ENCODE measurements at regions not wholly inside any gene's neighbourhood (a gene's known extent, or its start where the extent isn't known, plus 50 kb on each side); places are given as distances from the start of the nearest gene placed in this dataset.

GRCh38 chr7:67341153-67341768 is 344.6 kb downstream of the TYW1 start:
- no peak overlapping the region for H3K27ac Mint-ChIP-seq (ENCODE audit: unreplicated experiment)
- H3K4me1 Mint-ChIP-seq (ENCODE audit: unreplicated experiment) = peaks cover 2% of the 10 kb centered on the region
- peaks cover 5% of the 10 kb centered on the region for H3K27me3 Mint-ChIP-seq (ENCODE audit: unreplicated experiment)
- no peak for DNase-seq (ENCODE audit: low spot score)
- H3K36me3 Mint-ChIP-seq (ENCODE audit: low read depth, unreplicated experiment) = peaks cover 32% of the 10 kb centered on the region
- H3K9me3 Mint-ChIP-seq (ENCODE audit: unreplicated experiment) = no peaks in the 10 kb centered on the region
- H3K4me3 Mint-ChIP-seq (ENCODE audit: unreplicated experiment) = no peak overlapping the region
- TF ChIP-seq CTCF (IDR thresholded peaks at IDR 0.05; ENCODE audit: unreplicated experiment) = no peak

GRCh38 chr7:67343114-67343513 is 346.5 kb downstream of the TYW1 start:
- Mint-ChIP-seq H3K4me3 (ENCODE audit: unreplicated experiment) (no peak overlapping the region), H3K27me3 (ENCODE audit: unreplicated experiment) (peaks cover 5% of the 10 kb centered on the region), H3K4me1 (ENCODE audit: unreplicated experiment) (peaks cover 2% of the 10 kb centered on the region), H3K9me3 (ENCODE audit: unreplicated experiment) (no peaks in the 10 kb centered on the region), H3K27ac (ENCODE audit: unreplicated experiment) (no peak overlapping the region), H3K36me3 (ENCODE audit: low read depth, unreplicated experiment) (peaks cover 32% of the 10 kb centered on the region)
- no peak for TF ChIP-seq CTCF (IDR thresholded peaks at IDR 0.05; ENCODE audit: unreplicated experiment)
- no peak for DNase-seq (ENCODE audit: low spot score)

- no peak overlapping the region for H3K27ac Mint-ChIP-seq (ENCODE audit: unreplicated experiment)
- H3K4me1 Mint-ChIP-seq (ENCODE audit: unreplicated experiment) = peaks cover 2% of the 10 kb centered on the region
- H3K9me3 Mint-ChIP-seq (ENCODE audit: unreplicated experiment) = no peaks in the 10 kb centered on the region
- H3K36me3 Mint-ChIP-seq (ENCODE audit: low read depth, unreplicated experiment) = peaks cover 32% of the 10 kb centered on the region
- H3K4me3 Mint-ChIP-seq (ENCODE audit: unreplicated experiment) = no peak overlapping the region
- H3K27me3 Mint-ChIP-seq (ENCODE audit: unreplicated experiment) = peaks cover 5% of the 10 kb centered on the region
- DNase-seq (ENCODE audit: low spot score) = no peak
- TF ChIP-seq CTCF (IDR thresholded peaks at IDR 0.05; ENCODE audit: unreplicated experiment) = no peak
These were observed 346.9 kb downstream of the TYW1 start for GRCh38 chr7:67343572-67343971.

GRCh38 chr7:67344481-67345193 is 348.0 kb downstream of the TYW1 start:
- H3K36me3 Mint-ChIP-seq (ENCODE audit: low read depth, unreplicated experiment) = peaks cover 32% of the 10 kb centered on the region
- H3K4me3 Mint-ChIP-seq (ENCODE audit: unreplicated experiment) = no peak overlapping the region
- peaks cover 2% of the 10 kb centered on the region for H3K4me1 Mint-ChIP-seq (ENCODE audit: unreplicated experiment)
- DNase-seq (ENCODE audit: low spot score) = no peak
- no peak for TF ChIP-seq CTCF (IDR thresholded peaks at IDR 0.05; ENCODE audit: unreplicated experiment)
- H3K9me3 Mint-ChIP-seq (ENCODE audit: unreplicated experiment) = no peaks in the 10 kb centered on the region
- H3K27ac Mint-ChIP-seq (ENCODE audit: unreplicated experiment) = no peak overlapping the region
- peaks cover 5% of the 10 kb centered on the region for H3K27me3 Mint-ChIP-seq (ENCODE audit: unreplicated experiment)

- no peak overlapping the region for H3K4me3 Mint-ChIP-seq (ENCODE audit: unreplicated experiment)
- peaks cover 27% of the 10 kb centered on the region for H3K36me3 Mint-ChIP-seq (ENCODE audit: low read depth, unreplicated experiment)
- peaks cover 5% of the 10 kb centered on the region for H3K27me3 Mint-ChIP-seq (ENCODE audit: unreplicated experiment)
- no peak overlapping the region for H3K27ac Mint-ChIP-seq (ENCODE audit: unreplicated experiment)
- no peak for DNase-seq (ENCODE audit: low spot score)
- no peaks in the 10 kb centered on the region for H3K9me3 Mint-ChIP-seq (ENCODE audit: unreplicated experiment)
- TF ChIP-seq CTCF (IDR thresholded peaks at IDR 0.05; ENCODE audit: unreplicated experiment) = no peak
- H3K4me1 Mint-ChIP-seq (ENCODE audit: unreplicated experiment) = peaks cover 2% of the 10 kb centered on the region
These were observed 349.5 kb downstream of the TYW1 start for GRCh38 chr7:67346126-67346525.
